ENCODE measurements at regions not wholly inside any gene's neighbourhood (a gene's known extent, or its start where the extent isn't known, plus 50 kb on each side); places are given as distances from the start of the nearest gene placed in this dataset.

- no peak for DNase-seq (ENCODE audit: low read depth)
Observed at GRCh38 chr15:69576948-69577351, 124.3 kb downstream of the RPLP1 start.

GRCh38 chr15:69577397-69577796, 124.8 kb downstream of the RPLP1 start:
- no peak for DNase-seq (ENCODE audit: low read depth)

- no peak for DNase-seq (ENCODE audit: low read depth)
Observed at GRCh38 chr15:69578252-69578651, 125.6 kb downstream of the RPLP1 start.

GRCh38 chr15:69578787-69579583, 126.4 kb downstream of the RPLP1 start:
- no peak for DNase-seq (ENCODE audit: low read depth)

GRCh38 chr15:69579950-69580618, 127.5 kb downstream of the RPLP1 start:
- no peak for DNase-seq (ENCODE audit: low read depth)

- DNase-seq (ENCODE audit: low read depth) = no peak
Observed at GRCh38 chr15:69583626-69584025, 131.0 kb downstream of the RPLP1 start.

- no peak for DNase-seq (ENCODE audit: low read depth)
Observed at GRCh38 chr15:69585937-69586336, 133.3 kb downstream of the RPLP1 start.

GRCh38 chr15:69586721-69587120, 134.1 kb downstream of the RPLP1 start:
- DNase-seq (ENCODE audit: low read depth) = no peak

GRCh38 chr15:69587723-69588426, 135.3 kb downstream of the RPLP1 start:
- no peak for DNase-seq (ENCODE audit: low read depth)

GRCh38 chr15:69590201-69590710, 137.6 kb downstream of the RPLP1 start:
- DNase-seq (ENCODE audit: low read depth) = no peak

- DNase-seq (ENCODE audit: low read depth) = no peak
Observed at GRCh38 chr15:69590932-69591524, 138.4 kb downstream of the RPLP1 start.

- DNase-seq (ENCODE audit: low read depth) = no peak
Observed at GRCh38 chr15:69591905-69592508, 139.4 kb downstream of the RPLP1 start.

- DNase-seq (ENCODE audit: low read depth) = no peak
Observed at GRCh38 chr15:69592954-69593353, 140.3 kb downstream of the RPLP1 start.

- no peak for DNase-seq (ENCODE audit: low read depth)
Observed at GRCh38 chr15:69593488-69593887, 140.9 kb downstream of the RPLP1 start.

GRCh38 chr15:69593981-69594966, 141.7 kb downstream of the RPLP1 start:
- no peak for DNase-seq (ENCODE audit: low read depth)

GRCh38 chr15:69595009-69595791, 142.6 kb downstream of the RPLP1 start:
- no peak for DNase-seq (ENCODE audit: low read depth)

GRCh38 chr15:69597061-69597592, 144.5 kb downstream of the RPLP1 start:
- no peak for DNase-seq (ENCODE audit: low read depth)

- DNase-seq (ENCODE audit: low read depth) = no peak
Observed at GRCh38 chr15:69599271-69599670, 146.7 kb downstream of the RPLP1 start.

- DNase-seq (ENCODE audit: low read depth) = no peak
Observed at GRCh38 chr15:69600556-69601085, 148.0 kb downstream of the RPLP1 start.
